Stimulated activated CD8-positive, alpha-beta memory T cell treated with anti-CD3 and anti-CD28 coated beads, Interleukin-7, amount 100 ng/mL, for 1 hour (primary cell): ENCODE measurements at regions not wholly inside any gene's neighbourhood (a gene's known extent, or its start where the extent isn't known, plus 50 kb on each side); places are given as distances from the start of the nearest gene placed in this dataset.
"Not testable (repeated sequence)": the region's sequence is repeated elsewhere in the genome, so short reads cannot be mapped to it uniquely, and the experiment has no call there.

Source experiments
- DNase-seq, 2 donors: peaks; one replicate each; pipeline ENCODE4 v3.0.0-alpha.2; 2020; ENCODE audit warnings: low read depth in 2 of 2

DNA sequence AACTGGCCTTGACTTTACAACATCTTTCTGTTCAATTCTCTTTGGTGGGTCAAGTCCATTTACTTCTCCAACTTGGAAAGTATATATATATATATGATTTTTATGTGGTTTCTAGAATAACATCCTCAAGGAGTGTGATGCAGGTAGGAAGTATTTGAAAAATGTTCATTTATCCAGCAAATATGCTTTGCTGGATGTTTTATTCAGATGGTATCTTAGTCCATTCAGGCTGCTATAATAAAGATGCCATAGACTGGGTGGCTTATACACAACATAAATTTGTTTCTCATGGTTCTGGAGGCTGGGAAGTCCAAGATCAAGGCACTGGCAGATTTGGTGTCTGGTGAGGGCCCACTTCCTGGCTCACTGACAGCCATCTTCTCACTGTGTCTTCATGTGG lies 168.7 kb upstream of the RASGRP1 start:
- no peak for DNase-seq

DNA sequence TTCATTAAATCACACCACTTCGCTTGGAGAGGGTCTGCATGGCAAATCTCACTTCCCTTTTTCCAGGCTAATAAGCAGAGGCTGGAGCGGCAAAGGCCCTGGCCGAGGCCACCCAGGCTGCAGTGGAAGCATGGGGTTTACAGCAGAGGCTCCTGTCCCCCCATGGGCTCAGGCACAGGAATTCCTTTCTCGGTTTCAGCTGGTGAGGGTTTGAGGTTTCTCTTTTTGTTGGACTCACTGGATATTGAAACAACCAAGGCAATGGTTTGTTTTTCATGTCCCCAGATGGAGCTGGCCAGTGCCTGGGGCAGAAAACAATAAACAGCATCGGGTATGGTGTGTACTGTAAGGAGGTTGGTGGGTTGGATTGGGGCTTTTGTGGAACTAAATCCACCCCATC lies 175.6 kb upstream of the RASGRP1 start:
- no peak for DNase-seq

DNA sequence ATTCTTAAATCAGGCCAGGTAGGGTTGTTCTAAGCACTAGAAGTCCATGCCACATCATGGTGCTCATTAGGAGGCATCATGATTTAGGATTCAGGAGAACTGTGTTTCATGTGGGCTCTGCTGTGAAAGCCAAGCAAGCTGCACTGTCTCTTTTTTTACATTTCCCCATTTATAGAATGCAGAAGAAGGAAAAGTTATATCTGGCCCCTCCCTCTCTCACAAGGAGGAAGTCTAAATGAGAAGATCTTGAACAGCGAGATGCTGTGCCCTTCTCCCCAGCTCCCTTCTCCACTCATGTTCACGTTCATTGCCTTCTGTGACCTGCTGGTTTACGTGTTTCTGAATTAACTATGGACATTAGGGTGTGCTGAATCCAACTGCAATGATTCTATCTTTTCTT lies 178.5 kb upstream of the RASGRP1 start:
- DNase-seq: no peak

DNA sequence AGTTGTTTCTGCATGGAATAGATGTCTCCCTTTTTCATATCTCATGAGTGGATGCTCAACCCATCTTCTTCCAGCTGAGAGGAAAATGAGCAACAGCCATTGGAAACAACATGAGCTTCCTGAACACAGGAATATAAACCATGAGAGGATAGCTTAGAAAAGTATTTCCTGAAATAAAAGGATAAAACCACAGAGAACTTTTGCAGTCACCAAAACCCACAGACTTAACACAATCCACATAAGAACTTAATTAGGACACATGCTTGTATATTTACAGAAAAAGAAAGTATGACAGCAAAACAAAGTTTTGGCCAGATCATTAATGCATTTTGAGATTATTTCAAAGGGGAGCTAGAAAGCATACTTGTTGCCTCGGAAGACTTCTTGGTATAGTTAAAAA lies 180.5 kb upstream of the RASGRP1 start:
- DNase-seq: no peak

DNA sequence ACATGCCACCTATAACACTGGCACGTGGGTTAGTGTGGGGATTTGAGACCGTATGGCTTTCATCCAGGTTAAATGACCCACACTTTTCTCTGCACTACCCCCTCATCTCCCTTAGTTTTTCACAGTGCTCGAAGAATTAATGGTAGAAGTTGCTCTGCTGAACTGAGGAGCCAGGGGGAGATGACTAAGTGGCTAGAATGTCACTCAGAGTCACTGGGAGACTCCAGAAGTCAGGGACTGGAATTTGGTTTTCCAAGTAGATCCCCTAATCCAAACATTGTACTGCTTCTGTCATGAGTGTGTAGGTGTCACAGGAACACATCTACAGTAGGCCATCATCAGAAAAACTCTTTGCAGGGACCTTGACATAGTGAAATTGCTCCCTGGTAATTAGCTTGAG lies 181.0 kb upstream of the RASGRP1 start:
- no peak for DNase-seq

DNA sequence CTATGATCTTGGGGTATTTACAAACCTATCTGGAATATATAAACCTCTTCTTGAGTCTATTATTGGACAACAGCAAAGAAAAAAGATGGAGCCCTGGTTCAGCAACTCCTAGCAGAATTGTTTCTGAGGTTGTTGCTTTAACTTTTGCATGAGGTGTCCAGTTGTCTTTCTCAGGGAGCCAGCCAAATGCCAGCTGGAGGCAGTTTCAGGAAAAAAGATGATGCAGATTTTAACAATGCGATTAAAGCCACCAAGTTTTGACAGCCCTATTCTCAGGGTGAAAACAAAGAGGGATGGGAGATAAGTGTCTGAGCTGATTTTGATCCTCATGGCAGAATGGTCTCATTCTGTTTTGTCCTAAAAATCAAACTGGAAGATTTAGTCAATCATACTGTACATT lies 181.6 kb upstream of the RASGRP1 start:
- DNase-seq: no peak

DNA sequence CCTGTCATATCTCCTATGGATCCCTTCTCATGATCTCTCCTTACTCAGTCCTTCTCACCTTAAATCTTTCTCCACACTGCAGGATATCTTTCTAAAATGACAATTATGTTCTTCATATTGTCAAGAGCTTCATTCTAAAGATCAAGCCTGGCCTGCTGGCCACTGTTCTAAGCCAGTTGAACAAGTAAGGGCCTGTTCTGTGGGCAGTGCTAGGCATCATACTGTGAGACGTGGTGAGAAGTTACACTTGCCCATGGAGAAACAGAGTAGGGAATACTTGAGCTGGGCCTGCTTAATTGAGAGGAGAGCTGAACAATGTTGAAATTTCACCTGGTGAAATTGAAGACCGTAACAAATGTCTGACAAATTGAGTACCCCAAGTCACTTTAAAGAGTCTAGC lies 184.1 kb upstream of the RASGRP1 start:
- no peak for DNase-seq

DNA sequence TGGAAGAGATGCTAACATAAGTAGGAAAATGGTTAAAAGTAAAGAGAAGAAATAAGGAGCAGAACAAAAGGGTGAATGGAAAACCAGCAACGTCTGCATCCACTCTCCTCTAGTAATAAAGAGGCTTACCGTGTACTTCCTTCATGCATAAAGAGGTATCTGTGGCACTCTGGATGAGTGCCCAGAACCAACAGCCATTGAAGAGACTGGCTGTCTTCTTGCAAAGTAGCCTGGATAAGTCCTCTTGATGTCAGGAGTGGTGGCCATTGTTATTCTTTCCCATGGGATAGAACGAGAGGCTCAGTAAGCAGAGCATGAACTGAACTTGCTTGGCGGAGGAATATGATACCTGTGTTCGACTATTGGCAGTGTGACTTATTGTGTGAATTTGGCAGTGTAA lies 186.2 kb upstream of the RASGRP1 start:
- DNase-seq: no peak

DNA sequence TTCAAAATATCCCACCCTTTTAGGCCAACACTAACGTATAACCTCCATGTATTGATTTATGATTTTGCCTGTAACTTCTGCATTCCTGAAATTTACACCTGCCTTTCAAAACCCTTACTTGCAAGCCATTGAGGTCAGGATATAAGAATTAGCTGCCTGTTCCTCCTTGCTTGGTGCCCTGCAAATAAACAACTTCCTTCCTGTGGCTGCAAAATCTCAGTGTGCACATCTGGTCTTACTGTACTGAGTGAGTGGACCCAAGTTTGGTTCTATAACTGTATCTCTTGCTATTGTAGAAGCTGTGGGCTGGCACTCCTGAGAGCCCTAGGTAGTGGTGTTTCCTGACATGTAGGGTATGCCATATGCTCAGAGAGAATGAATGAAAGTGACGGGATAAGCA lies 191.1 kb upstream of the RASGRP1 start:
- DNase-seq: no peak

DNA sequence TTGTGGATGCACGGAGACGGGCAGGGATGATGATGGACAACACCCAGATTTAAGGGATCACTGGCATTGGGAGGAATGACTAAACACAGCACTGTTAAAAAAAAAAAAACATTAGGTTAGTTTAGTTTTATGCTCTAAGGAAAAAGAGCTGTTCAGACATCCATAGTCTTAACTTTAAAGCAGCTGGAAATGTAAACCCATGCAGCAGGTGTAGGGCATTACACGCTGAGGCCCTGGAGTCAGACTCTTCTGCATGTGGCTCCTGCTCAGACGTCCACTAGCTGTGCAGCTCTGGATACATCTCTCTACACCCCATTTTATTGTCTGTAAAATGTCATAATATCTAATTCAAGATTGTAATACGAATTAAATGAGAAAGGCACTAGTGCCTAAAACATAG lies 191.8 kb upstream of the RASGRP1 start:
- no peak for DNase-seq

DNA sequence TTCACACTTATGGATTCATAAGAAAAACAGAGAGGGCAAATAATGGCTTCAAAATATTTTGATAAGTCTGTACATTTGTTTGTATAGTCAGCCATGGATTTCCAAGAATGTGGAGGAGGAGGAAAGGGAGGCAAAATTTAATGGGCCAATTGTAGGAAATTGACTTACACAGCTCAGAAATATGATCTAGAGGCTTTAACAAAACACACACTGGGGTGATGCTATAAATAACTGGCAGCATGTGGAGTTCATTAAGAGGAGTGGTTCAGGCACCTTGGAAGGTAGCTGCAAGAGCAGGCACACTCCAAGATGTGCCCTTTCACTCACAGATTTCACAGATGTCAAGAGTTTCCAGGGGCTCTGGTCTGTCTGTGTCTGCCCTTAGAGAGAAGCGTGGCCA lies 193.4 kb upstream of the RASGRP1 start:
- DNase-seq: no peak

DNA sequence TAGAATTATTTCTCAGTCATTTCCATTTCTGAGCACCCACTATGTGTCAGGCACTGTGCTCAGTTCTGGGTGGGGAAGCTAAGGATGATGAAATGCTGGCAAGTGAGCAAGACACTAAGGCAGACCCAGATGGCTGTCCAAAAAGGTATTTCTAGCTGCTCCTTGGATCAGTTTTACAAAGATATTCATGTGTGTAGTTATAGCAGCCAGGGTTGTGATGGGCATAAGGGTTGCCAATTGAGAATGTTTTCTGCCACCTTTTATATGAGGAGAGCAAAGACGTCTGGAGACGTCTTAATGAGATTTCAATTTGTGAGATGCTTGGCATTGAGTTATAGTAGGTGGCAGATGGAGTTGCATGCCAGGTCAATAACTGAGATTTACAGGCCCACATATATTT lies 197.1 kb upstream of the RASGRP1 start:
- DNase-seq: no peak

DNA sequence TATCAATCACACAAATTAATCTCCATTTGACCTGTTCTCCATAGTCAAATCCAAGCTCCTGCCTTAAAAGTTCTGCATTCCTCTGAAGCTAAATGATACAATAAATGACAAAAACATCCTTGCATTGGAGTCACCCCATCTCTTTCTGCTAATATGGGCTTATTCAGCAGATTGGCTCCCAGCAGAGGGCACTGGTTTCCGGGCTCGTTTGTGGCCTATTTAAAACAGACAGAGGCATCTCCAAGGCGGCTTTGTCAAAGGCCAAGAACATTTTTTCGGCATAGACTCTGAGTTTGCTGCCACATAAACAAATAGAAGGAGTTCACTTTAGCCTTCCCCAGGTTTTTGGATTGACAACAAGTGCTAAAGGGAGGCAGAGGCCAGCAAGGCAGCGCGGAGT lies 204.4 kb upstream of the RASGRP1 start:
- DNase-seq: no peak

DNA sequence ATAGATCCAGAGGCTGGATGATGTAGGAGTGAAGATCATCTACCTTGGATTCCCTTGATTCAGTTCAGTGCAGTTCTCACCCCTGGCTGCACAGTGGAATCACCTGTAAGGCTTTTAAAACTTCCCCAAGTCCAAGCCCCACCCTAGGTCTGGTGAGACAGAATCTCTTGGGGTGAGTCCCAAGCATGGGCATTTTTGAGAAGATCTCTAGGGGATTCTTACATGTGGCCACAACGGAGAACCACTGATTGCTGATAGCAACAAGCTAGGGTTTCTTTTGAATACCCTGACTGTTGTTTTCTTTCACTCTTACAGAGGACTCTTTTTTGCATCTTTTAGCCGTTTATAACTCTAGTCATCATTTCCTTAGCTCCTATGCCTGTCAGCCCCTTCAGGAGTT lies 204.9 kb upstream of the RASGRP1 start:
- no peak for DNase-seq

DNA sequence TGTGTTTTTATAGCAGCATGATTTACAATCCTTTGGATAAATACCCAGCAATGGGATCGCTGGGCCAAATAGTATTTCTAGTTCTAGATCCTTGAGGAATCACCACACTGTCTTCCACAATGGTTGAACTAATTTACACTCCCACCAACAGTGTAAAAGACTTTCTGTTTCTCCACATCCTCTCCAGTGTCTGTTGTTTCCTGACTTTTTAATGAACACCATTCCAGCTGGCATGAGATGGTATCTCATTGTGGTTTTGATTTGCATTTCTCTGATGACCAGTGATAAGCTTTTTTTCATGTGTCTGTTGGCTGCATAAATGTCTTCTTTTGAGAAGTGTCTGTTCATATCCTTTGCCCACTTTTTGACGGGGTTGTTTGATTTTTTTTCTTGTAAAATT lies 209.5 kb upstream of the RASGRP1 start:
- not testable (repeated sequence) for DNase-seq

DNA sequence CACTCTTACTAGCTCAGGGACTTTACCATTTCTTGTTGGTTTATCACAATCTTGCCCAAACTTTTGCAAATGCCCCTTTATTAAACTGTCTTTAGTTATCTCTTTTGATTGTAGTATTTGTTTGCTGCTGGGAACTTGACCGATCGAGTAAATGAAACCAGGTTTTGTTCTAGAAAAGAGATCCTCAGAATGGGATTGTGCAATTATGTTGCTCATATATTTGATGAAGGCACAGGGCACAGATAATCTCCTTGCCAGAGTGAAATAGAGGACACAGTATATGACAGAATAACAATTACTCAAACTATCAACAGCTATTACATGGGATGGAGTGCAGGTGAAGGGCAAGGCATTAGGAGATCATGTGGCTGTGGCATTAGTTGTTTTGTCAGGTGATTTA lies 216.6 kb upstream of the RASGRP1 start:
- no peak for DNase-seq

DNA sequence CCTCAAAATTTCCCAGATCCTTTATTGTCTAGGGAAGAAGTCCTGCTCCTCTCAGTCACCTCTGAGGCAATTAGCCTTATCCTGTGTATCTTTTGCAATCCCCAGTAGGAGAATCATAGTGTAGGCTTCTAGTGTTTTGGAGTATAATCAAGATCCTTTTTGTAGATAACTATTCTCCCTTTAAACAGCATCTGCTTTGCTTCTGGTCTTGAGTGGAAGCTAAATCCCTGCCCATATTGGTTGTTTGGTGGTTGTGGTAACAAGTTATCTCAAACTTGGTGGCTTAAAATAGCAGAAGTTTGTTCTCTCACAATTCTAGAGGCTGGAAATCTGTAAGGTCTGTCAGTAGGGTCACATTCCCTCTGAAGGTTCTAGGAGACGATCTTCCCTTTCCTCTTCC lies 217.5 kb upstream of the RASGRP1 start:
- no peak for DNase-seq

DNA sequence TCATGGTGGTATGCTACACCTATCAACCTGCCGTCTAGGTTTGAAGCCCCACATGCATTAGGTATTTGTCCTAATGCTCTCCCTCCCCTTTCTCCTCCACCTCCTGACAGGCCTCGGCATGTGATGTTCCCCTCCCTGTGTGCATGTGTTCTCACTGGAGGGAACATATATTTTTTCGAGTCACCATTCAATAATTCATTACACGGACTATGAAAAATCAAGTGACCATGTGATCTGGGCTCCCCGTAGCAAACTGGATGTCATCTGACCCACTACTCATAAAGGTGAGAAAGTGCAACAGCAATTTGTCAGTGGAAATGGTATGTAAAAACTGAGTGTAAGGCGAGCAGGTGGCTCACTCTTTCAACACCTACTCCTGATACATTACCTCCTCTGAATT lies 224.3 kb upstream of the RASGRP1 start:
- no peak for DNase-seq

DNA sequence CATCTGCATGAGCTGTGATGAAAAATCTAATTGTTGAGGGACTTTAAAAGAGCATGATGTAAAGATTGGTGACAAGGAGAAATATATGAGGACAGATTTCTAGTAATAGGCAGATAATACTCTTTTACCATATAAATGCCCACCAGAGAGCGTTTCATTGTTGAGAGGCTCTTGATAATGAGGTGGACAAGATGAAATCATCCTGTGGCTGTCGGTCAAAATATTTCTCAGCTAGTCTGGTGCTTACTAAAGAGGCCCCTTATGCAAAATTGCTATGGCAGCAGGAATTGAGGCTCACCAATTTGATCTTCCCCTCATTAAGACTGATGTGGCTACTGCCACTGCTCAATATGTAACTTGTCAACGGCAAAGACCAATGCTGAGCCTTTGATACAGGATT lies 225.0 kb upstream of the RASGRP1 start:
- DNase-seq: no peak

DNA sequence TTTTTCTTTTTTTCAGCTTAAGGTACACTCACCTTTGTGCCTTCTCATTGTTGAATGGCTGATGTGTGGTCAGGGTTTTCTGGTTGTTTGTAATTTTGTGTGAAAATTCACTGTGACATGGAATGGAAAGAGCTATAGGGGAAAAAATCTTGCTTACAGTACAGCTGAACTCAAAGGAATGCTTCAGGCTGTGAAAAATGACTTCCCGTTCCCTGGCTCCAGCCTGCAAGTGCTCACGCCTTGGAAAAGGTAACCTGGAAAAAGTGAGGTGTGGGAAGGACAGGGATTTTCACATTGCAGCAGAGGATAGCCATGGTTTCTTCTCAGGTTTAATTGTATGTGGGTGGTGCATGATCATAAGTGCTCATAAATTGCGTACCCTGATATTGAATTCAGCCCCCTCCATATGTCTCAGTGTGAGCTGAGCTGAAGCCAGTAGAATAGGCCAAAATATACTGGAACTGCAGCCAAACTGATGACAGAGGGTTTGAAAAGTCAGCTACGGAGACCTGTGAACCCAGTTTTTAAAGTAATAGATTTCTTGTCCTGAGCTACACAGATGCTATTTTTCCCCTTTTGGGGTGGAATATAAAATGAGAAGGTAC lies 228.7 kb upstream of the RASGRP1 start:
- no peak for DNase-seq

DNA sequence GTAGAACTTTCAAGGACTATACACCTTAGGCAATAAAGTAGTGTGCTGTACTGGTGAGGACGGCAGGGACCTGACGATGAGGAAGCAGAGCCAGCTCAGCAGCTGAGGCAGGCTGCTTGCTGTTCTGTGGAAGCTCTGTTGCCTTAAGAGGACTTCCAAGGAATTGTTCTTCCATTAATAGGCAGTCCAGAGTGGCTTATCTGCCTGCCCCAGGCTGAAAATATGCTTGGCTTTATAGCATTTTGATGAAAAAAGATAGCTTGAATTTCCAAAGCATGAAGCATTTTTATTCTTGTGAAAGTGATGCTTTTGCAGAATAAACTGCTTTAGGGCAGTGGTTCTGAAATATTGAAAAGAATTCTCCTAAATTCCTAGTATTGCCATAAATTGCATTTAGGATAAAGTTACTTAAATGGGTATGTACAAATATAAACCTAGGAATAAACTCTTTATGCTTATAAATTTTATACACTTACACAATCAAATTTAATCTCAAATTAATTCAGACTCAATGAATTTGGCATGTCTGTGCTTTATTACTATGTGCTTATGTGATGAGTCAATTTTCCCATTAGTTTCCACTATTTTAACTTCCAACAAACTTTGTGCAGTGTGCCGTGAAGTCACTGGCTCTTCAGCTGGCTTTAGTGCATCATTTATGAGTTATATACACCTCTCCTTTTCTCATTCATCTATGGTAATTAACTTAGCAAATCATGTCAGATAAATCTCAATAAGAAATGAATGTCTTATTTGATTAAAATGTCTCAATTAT lies 231.0 kb upstream of the RASGRP1 start:
- DNase-seq: no peak

DNA sequence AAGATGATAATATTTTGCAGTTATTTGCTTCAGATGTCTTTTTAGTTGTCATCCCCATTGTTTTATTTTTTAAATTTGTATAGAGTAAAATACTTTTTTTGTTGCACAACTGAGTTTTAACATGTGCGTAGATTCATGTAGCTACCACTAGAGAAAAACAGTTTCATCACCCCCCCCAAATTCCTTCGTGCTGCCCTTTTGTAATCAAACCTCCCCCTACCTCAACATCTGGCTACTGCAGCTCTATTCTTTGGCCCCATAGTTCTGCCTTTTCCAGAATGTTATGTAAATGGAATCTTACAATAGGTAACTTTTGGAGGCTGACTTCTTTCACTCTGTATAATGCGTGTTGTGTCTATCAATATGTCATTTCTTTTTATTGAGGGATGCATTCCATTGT lies 232.0 kb upstream of the RASGRP1 start:
- DNase-seq: no peak

DNA sequence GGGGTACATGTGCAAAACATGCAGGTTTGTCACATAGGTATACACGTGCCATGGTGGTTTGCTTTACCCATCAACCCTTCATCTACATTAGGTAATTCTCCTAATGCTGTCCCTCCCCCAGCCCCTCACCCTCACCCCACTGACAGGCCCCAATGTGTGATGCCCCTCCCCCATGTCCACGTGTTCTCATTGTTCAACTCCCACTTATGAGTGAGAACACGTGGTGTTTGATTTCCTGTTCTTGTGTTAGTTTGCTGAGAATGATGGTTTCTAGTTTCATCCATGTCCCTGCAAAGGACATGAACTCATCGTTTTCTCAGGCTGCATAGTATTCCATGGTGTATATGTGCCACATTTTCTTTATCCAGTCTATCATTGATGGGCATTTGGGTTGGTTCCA lies 232.9 kb upstream of the RASGRP1 start:
- DNase-seq: not testable (repeated sequence)

DNA sequence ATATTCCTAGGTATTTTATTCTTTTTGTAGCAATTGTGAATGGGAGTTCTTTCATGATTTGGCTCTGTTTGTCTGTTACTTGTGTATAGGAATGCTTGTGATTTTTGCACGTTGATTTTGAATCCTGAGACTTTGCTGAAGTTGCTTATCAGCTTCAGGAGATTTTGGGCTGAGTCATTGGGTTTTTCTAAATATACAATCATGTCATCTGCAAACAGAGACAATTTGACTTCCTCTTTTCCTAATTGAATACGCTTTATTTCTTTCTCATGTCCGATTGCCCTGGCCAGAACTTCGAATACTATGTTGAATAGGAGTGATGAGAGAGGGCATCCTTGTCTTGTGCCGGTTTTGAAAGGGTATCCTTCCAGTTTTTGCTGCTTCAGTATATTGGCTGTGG lies 234.6 kb upstream of the RASGRP1 start:
- DNase-seq: not testable (repeated sequence)
